Effector memory CD8-positive, alpha-beta T cell (primary cell): ENCODE measurements at regions not wholly inside any gene's neighbourhood (a gene's known extent, or its start where the extent isn't known, plus 50 kb on each side); places are given as distances from the start of the nearest gene placed in this dataset.

ENCODE experiments used
- ATAC-seq: fragments of 150-1000 bp; cut with Tn5 transposase; replicated peaks from 2 replicates; pipeline ENCODE4 v1.10.0; 2021; ENCODE audit warnings: mild to moderate bottlenecking, moderate library complexity
- DNase-seq, 3 experiments: peaks; one replicate each; pipeline ENCODE4 v3.0.0; 2021
- H3K27ac Mint-ChIP-seq, 2 donors: one replicate each; pipeline ENCODE4 v1.8.0; 2022; ENCODE audit warnings: mild to moderate bottlenecking in 2 of 2, mixed read lengths in 2 of 2, moderate library complexity in 2 of 2
- H3K27me3 Mint-ChIP-seq, 2 donors: one replicate each; pipeline ENCODE4 v1.8.0; 2022; ENCODE audit warnings: mixed read lengths in 2 of 2
- H3K36me3 Mint-ChIP-seq: one replicate; pipeline ENCODE4 v1.8.0; 2022; ENCODE audit warnings: mild to moderate bottlenecking, moderate library complexity, mixed read lengths; ENCODE audit not compliant: insufficient read depth
- H3K4me1 Mint-ChIP-seq, 2 donors: one replicate each; pipeline ENCODE4 v1.8.0; 2022; ENCODE audit warnings: low read depth in 2 of 2, mixed read lengths in 2 of 2
- H3K4me3 Mint-ChIP-seq, 2 donors: one replicate each; pipeline ENCODE4 v1.8.0; 2022; ENCODE audit warnings: mild to moderate bottlenecking in 2 of 2, mixed read lengths in 2 of 2, moderate library complexity in 2 of 2
- H3K9me3 Mint-ChIP-seq, 2 donors: one replicate each; pipeline ENCODE4 v1.8.0; 2022; ENCODE audit warnings: mixed read lengths in 2 of 2

- H3K4me1 Mint-ChIP-seq = peaks cover 0 to 4% of the 10 kb centered on the region in 2 donors
- H3K4me3 Mint-ChIP-seq = no peak overlapping the region
- ATAC-seq = no peak
- no peaks in the 10 kb centered on the region for H3K9me3 Mint-ChIP-seq
- no peak overlapping the region for H3K27ac Mint-ChIP-seq
- no peak for DNase-seq
- H3K27me3 Mint-ChIP-seq = peaks cover 9 to 35% of the 10 kb centered on the region in 2 donors
- no peaks in the 10 kb centered on the region for H3K36me3 Mint-ChIP-seq
Observed at GRCh38 chr16:82567175-82567574, 59.6 kb upstream of the CDH13 start.

DNA sequence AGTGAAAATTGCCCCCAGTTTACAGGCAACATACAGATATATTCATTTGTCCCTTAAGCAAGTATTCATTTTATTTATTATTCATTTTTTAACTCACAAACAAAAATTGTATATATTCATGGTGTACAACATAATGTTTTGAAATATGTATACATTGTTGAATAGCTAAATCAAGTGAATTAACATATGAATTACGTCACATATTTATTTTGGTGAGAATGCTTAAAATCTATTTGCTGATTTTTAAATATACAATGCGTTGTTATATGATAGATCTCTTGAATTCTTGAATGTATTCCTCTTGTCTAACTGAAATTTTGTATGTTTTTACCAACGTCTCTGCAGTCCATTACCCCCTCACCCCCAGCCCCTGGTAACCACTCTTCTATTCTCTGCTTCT is 63.4 kb upstream of the CDH13 start:
- H3K36me3 Mint-ChIP-seq = no peaks in the 10 kb centered on the region
- H3K27ac Mint-ChIP-seq = no peak overlapping the region
- no peak overlapping the region for H3K4me3 Mint-ChIP-seq
- DNase-seq (no peak), ATAC-seq (no peak)
- no peaks in the 10 kb centered on the region for H3K9me3 Mint-ChIP-seq
- peaks cover 0 to 5% of the 10 kb centered on the region in 2 donors for H3K4me1 Mint-ChIP-seq
- H3K27me3 Mint-ChIP-seq = peaks cover 0 to 1% of the 10 kb centered on the region in 2 donors

GRCh38 chr16:82562183-82562683 is 64.5 kb upstream of the CDH13 start:
- DNase-seq = no peak
- H3K27ac Mint-ChIP-seq = peak overlapping the region in 1 of 2 donors; percentile 59
- ATAC-seq = peak; percentile 52
- H3K4me1 Mint-ChIP-seq = peaks cover 0 to 5% of the 10 kb centered on the region in 2 donors
- H3K27me3 Mint-ChIP-seq = peaks cover 0 to 9% of the 10 kb centered on the region in 2 donors
- no peaks in the 10 kb centered on the region for H3K36me3 Mint-ChIP-seq
- H3K4me3 Mint-ChIP-seq = no peak overlapping the region
- no peaks in the 10 kb centered on the region for H3K9me3 Mint-ChIP-seq

- Mint-ChIP-seq H3K4me1 (peaks cover 0 to 5% of the 10 kb centered on the region in 2 donors), H3K27me3 (peaks cover 0 to 19% of the 10 kb centered on the region in 2 donors), H3K4me3 (no peak overlapping the region), H3K27ac (no peak overlapping the region), H3K36me3 (no peaks in the 10 kb centered on the region), H3K9me3 (peaks cover 0 to 5% of the 10 kb centered on the region in 2 donors)
- no peak for ATAC-seq
- DNase-seq = no peak
Observed at GRCh38 chr16:82560805-82561325, 65.9 kb upstream of the CDH13 start.

DNA sequence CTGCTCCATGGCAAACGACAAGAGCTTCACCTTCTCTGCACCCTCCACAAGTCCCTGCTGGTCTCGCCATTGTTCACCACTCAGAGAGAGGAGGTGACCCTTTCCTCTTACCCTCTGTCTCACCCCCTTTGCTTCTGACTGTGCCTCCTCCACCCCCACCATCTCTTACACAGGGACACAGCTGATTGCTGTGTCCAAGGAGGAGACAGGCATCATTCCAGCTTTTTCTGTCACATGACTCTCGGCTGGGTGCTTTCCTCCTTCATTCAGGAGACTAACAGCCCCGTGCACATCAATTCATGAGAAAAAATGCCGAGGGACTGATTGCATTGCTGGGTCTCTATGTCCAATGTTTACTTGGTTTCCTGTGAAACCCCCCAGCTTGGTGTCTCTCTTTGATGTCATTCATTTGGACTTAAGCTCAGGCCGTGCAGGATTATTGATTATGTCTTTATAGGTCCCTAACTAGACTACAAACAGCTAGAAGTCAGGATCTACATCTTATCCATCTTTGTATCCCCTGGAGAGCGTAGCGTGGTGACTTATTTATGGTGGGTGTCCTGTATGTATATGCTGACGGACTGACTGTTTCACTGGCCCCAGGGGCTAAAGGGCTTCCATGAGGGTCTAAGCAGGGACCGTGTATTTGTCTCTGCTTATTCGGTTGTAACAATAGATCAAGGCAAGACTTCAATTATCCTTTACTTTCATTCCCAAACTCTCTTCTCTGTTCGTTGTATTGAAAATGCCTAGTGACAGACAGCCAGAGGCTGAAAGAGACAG is 82.2 kb upstream of the CDH13 start:
- H3K4me3 Mint-ChIP-seq = no peak overlapping the region
- no peak overlapping the region for H3K27ac Mint-ChIP-seq
- H3K36me3 Mint-ChIP-seq = no peaks in the 10 kb centered on the region
- DNase-seq = no peak
- H3K4me1 Mint-ChIP-seq = no peaks in the 10 kb centered on the region
- no peak for ATAC-seq
- peaks cover 33 to 73% of the 10 kb centered on the region in 2 donors for H3K27me3 Mint-ChIP-seq
- no peaks in the 10 kb centered on the region for H3K9me3 Mint-ChIP-seq

DNA sequence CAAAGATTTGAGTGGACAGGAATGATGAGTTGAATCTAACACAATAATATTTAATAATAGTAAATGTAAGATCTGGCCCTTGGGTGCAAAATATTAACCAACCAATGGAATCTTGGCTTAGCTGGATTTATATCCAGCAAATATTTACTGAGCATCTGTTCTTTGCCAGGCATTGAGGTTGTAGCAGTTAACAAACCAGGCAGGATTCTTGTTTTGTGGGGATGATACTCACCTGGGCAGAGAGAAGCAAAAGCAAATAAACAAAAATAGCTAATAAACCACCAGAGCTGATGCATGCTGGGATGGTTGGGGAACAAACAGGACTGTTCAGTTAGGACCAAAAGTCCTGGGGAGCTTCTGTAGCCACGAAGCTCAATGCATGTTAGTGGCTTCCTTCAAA is 84.1 kb upstream of the CDH13 start:
- Mint-ChIP-seq H3K9me3 (no peaks in the 10 kb centered on the region), H3K36me3 (no peaks in the 10 kb centered on the region), H3K27ac (no peak overlapping the region), H3K4me1 (no peaks in the 10 kb centered on the region), H3K27me3 (peaks cover 38 to 78% of the 10 kb centered on the region in 2 donors), H3K4me3 (no peak overlapping the region)
- DNase-seq (no peak), ATAC-seq (no peak)

DNA sequence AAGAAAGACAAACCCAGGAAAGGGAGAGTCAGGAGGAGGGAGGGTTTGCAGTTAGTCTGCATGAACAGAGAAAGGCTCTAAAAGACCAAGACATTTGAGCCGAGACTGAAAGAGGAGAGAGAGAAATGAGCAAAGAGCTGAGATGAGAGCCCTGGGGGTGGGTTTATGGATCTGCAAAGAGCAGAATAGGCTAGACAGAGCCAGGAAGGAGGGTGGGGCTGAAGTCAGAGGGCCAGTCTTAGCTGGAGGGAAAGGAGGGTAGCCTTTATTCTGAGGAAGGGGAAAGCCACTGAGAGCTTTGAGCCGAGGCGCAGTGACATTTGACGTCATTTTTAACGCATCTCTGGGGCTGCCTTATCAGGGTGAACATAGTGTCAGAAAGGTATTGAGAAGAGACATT is 85.7 kb upstream of the CDH13 start:
- no peak overlapping the region for H3K27ac Mint-ChIP-seq
- no peaks in the 10 kb centered on the region for H3K4me1 Mint-ChIP-seq

GRCh38 chr16:82535764-82536163 is 91.0 kb upstream of the CDH13 start:
- Mint-ChIP-seq H3K27ac (no peak overlapping the region), H3K9me3 (peaks cover 0 to 1% of the 10 kb centered on the region in 2 donors), H3K4me1 (peaks cover 0 to 3% of the 10 kb centered on the region in 2 donors), H3K36me3 (no peaks in the 10 kb centered on the region), H3K4me3 (no peak overlapping the region), H3K27me3 (peaks cover 32 to 45% of the 10 kb centered on the region in 2 donors)
- ATAC-seq (no peak), DNase-seq (no peak)

More for the DNA sequence above, 85.7 kb upstream of the CDH13 start:
- DNase-seq (no peak), ATAC-seq (no peak)
- no peaks in the 10 kb centered on the region for H3K9me3 Mint-ChIP-seq
- H3K4me3 Mint-ChIP-seq = no peak overlapping the region
- H3K27me3 Mint-ChIP-seq = peaks cover 38 to 65% of the 10 kb centered on the region in 2 donors
- no peaks in the 10 kb centered on the region for H3K36me3 Mint-ChIP-seq

GRCh38 chr16:82535262-82535661 is 91.5 kb upstream of the CDH13 start:
- H3K27me3 Mint-ChIP-seq = peaks cover 29 to 43% of the 10 kb centered on the region in 2 donors
- peaks cover 0 to 3% of the 10 kb centered on the region in 2 donors for H3K4me1 Mint-ChIP-seq
- DNase-seq (no peak), ATAC-seq (no peak)
- H3K9me3 Mint-ChIP-seq = peaks cover 0 to 3% of the 10 kb centered on the region in 2 donors
- H3K36me3 Mint-ChIP-seq = no peaks in the 10 kb centered on the region
- no peak overlapping the region for H3K27ac Mint-ChIP-seq
- no peak overlapping the region for H3K4me3 Mint-ChIP-seq

- no peaks in the 10 kb centered on the region for H3K36me3 Mint-ChIP-seq
- peaks cover 24 to 43% of the 10 kb centered on the region in 2 donors for H3K27me3 Mint-ChIP-seq
- DNase-seq = no peak
- H3K27ac Mint-ChIP-seq = no peak overlapping the region
- peaks cover 3 to 6% of the 10 kb centered on the region in 2 donors for H3K9me3 Mint-ChIP-seq
- H3K4me3 Mint-ChIP-seq = no peak overlapping the region
- peaks cover 0 to 3% of the 10 kb centered on the region in 2 donors for H3K4me1 Mint-ChIP-seq
- ATAC-seq = no peak
Observed at GRCh38 chr16:82533189-82533588, 93.6 kb upstream of the CDH13 start.

DNA sequence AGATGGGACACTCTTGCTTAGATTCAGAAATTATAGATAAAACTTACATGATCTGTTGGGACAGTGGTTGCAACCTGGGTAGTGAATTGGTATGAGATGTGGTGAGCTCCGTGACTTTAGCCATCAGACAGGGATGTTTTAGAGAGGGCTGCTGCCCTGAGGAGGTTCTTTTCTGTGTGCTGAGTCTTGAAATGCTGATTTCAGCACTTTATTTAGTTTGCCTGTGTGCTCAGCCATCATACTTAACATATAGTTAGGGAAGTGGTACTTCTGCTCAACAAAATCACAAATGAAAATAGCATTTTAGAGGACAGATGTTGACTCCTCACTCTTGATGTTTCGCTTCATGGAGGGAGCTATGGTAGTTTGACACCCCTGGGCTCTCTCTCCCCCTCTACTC is 95.9 kb upstream of the CDH13 start:
- Mint-ChIP-seq H3K27me3 (peaks cover 21 to 45% of the 10 kb centered on the region in 2 donors), H3K4me3 (no peak overlapping the region), H3K4me1 (peaks cover 0 to 3% of the 10 kb centered on the region in 2 donors), H3K9me3 (peaks cover 3 to 7% of the 10 kb centered on the region in 2 donors), H3K36me3 (no peaks in the 10 kb centered on the region), H3K27ac (no peak overlapping the region)
- DNase-seq (no peak), ATAC-seq (no peak)

GRCh38 chr16:82527101-82527500 is 99.7 kb upstream of the CDH13 start:
- H3K27me3 Mint-ChIP-seq = peaks cover 7 to 39% of the 10 kb centered on the region in 2 donors
- peaks cover 0 to 2% of the 10 kb centered on the region in 2 donors for H3K4me1 Mint-ChIP-seq
- DNase-seq (no peak), ATAC-seq (no peak)
- H3K4me3 Mint-ChIP-seq = no peak overlapping the region
- H3K36me3 Mint-ChIP-seq = no peaks in the 10 kb centered on the region
- no peak overlapping the region for H3K27ac Mint-ChIP-seq
- H3K9me3 Mint-ChIP-seq = peaks cover 1 to 7% of the 10 kb centered on the region in 2 donors

- Mint-ChIP-seq H3K4me3 (no peak overlapping the region), H3K27me3 (peaks cover 4 to 28% of the 10 kb centered on the region in 2 donors), H3K4me1 (no peaks in the 10 kb centered on the region), H3K27ac (no peak overlapping the region), H3K9me3 (peaks cover 0 to 7% of the 10 kb centered on the region in 2 donors), H3K36me3 (no peaks in the 10 kb centered on the region)
- DNase-seq (no peak), ATAC-seq (no peak)
Observed at GRCh38 chr16:82524976-82525375, 101.8 kb upstream of the CDH13 start.

DNA sequence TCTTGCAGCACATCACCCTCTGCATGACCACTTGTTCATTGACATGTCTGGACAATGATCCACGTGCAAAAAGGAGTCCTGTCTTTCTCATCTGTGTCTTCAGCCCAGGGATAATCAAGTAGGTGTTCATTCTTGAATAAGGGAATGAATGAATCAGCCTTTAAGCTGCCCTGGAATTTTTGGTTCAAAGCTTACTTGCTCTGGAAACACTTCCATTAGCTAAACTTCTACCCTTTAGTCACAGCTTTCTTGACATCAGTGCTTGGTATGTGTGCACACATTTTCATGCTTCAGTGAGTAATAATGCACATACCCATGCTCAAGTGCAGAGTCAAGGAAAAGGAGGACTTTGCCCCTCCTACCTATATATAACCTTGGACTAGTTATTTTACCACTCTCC is 103.0 kb upstream of the CDH13 start:
- ATAC-seq (no peak), DNase-seq (no peak)
- Mint-ChIP-seq H3K36me3 (no peaks in the 10 kb centered on the region), H3K4me3 (no peak overlapping the region), H3K9me3 (peaks cover 0 to 7% of the 10 kb centered on the region in 2 donors), H3K27ac (peak overlapping the region in 1 of 2 donors; percentile 14), H3K4me1 (no peaks in the 10 kb centered on the region), H3K27me3 (peaks cover 6 to 16% of the 10 kb centered on the region in 2 donors)
